ENCODE measurements at regions not wholly inside any gene's neighbourhood (a gene's known extent, or its start where the extent isn't known, plus 50 kb on each side); places are given as distances from the start of the nearest gene placed in this dataset.

GRCh38 chr2:49827366-49827765 is 673.1 kb upstream of the FSHR start:
- no peak for TF ChIP-seq EZH2 (IDR thresholded peaks at IDR 0.05)
- TF ChIP-seq POLR2AphosphoS5 (IDR thresholded peaks at IDR 0.05; ENCODE audit: borderline replicate concordance, low read depth, low read length): no peak
- TF ChIP-seq FOXP2 (optimal IDR thresholded peaks at IDR 0.05; ENCODE audit: control extremely low read depth, extremely low read length, insufficient read depth): no peak

Measured in SK-N-MC (cell line).